Fibroblast of lung (primary cell): ENCODE measurements at regions not wholly inside any gene's neighbourhood (a gene's known extent, or its start where the extent isn't known, plus 50 kb on each side); places are given as distances from the start of the nearest gene placed in this dataset.

Source experiments
- CTCF ChIP-seq, 2 donors: IDR thresholded peaks in 1 of 2; conservative IDR thresholded peaks in 1 of 2; 1 replicate in 1 of 2; 2 replicates in 1 of 2; pipeline ENCODE4 v1.5.1; 2011 to 2012; ENCODE audit warnings: low read length in 2 of 2, control low read depth in 1 of 2, inconsistent platforms in 1 of 2, low read depth in 1 of 2, mild to moderate bottlenecking in 1 of 2
- EZH2 ChIP-seq: IDR thresholded peaks from 2 replicates; pipeline ENCODE4 v1.5.1; 2012; ENCODE audit warnings: low read length, control low read depth, mild to moderate bottlenecking; ENCODE audit errors: missing control alignments

- TF ChIP-seq CTCF (conservative IDR thresholded peaks at IDR 0.05 in 1 of 2, IDR thresholded peaks at IDR 0.05 in 1 of 2; ENCODE audit: low read depth in 1 of 2, low read length in 2 of 2) (no peak), EZH2 (no peak)
Measured at GRCh38 chrY:7730664-7731063, 819.1 kb upstream of the AMELY start.
